AG08396 (cell line): ENCODE measurements at regions not wholly inside any gene's neighbourhood (a gene's known extent, or its start where the extent isn't known, plus 50 kb on each side); places are given as distances from the start of the nearest gene placed in this dataset.

Experiments
- DNase-seq: peaks from one replicate; pipeline ENCODE4 v3.0.0; 2012; ENCODE audit warnings: low spot score, mixed read lengths

DNA sequence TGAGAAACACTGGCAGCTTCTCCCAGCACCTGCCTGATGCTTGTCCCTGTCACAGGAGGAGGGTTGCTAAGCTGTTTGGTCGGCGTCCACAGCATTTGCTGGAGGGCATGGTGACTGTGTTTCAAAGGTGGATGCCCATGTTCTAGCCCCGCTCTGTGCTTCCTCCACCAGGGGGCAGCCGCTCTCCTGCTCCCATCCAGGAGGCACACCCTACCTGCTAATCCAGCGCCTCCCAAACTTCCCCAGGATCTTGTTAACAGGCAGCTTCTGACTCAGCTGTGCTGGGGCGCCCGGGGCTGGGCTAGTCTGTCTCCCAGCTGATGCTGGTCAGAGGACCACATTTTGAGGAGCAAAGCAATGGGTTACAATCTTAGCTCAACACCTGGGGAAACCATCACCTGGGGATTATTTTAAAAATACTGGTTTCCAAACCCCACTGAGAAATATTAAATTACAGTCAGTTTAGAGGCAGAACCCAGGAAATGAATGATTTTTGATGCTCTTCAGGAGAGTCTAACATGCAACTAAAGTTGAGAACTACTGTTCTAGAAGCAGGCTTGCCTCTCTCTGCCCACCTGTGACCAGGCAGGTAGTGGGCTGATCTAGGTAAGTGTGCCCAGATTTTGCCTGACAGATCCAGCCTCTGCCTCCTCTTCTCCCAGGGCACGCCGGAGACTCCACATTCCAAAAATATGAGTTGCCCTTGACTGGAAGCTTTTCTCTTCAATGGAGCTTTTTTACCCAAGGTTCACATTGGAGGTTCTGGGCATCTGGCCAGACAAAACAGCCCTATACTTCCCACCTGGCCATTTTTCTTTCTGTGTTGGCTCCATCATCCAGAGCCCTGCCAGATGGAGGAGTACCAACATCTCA is 92.7 kb upstream of the GPR26 start:
- DNase-seq = peak; percentile 27

DNA sequence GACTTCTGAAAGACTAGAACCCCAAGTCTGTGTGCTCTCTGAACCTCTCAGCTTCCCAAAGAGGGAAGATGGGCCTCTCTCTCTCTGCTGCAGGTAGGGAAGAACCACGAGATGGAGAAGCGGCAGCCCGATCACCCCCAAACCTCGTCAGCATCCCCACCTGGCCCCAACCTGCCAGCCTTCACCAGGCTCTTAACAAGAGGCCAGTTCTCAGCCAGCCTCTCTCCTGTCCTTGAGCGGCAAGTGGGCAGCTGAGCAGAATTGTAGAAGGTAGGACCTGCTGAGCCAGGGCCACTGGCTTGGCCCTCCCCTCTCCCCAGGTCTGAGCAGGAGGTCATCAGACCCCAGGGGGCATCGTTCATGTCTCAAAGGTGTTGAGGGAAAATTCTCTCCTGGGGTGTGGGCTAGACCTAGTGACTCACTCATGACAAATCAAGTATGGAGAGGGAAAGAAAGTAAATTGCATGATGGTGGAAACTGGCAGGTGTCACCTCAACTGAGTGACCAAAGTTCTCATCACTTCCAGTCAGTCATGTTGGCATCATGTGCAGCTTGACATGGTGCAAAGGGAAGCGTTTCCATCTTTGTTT is 92.0 kb upstream of the GPR26 start:
- DNase-seq = no peak

DNA sequence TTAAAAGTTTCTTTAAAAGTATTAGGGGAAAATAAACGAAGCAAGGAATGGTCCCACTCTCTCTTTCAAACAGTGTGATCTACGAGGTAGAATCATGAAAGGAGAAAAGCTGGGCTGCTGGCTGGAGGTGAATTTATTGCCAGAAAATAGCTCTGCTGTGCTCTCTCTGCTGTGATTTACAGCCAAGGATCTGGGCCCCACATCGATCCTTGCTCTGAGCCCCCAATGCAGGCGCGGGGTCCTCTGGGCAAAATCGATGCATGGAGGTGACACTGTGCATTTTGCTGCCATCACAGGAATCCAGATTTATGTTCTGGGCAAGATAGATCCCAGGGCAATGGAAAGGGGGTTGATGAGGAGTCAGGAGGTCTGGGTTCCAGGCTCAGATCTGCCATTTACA is 91.0 kb upstream of the GPR26 start:
- DNase-seq = no peak

DNA sequence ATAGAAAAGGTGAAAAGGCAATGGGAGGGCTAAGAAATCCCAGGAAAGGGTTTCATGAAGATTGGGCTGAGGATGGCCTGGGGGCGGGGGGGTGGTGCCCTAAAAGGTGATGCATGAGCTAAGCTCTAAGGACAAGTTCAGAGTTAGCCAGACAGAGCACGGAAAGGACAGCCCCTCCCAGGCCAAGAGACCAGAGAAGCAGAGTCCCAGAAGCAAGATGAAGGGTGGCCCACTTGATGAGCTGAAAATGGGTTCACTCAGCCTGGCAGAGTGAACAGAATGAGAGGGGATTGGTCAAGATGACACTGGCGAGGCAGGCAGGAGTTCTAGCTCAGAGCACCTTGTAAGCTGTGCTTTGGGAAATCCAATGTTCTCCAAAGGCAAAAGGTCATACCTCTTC is 89.4 kb upstream of the GPR26 start:
- DNase-seq = no peak

DNA sequence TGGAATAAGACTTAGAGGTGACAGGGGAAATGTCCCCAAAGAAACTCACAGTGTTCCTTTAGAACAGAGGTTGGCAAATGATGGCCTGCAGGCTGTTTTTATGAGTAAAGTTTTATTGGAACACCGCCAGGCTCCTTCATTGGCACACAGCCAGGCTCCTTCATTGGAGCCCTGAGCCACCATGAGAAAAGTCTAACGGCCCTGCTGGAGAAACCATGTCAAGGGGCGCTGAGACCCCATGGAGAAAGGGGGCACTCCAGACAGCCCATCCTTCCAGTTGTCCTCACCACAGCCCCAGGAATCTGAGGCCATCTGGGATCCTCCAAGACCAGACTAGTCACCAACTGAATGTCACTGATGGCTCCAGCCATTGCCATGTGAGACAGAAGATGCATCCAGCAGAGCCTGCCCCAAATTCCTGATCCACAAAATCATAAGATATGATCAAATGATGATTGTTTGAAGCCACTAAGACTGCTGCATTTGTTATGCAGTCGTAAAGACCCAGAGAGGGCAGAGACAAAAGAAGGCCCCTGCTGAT is 88.2 kb upstream of the GPR26 start:
- no peak for DNase-seq

DNA sequence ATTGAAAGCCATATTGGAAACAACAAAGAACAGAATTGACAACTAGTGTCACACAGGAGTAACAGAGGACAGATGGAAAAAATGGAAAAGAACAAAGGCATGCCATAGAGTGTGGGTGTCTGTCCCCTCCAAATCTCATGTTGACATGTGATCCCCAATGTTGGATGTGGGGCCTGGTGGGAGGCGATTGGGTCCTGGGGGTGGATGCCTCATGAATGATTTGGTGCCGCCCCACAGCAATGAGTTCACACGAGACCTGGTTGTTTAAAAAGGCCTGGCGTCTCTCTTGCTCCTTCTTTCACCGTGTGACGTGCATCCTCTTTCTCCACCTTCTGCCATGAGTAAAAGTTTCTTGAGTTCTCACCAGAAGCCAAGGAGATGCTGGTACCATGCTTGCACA is 87.4 kb upstream of the GPR26 start:
- no peak for DNase-seq

DNA sequence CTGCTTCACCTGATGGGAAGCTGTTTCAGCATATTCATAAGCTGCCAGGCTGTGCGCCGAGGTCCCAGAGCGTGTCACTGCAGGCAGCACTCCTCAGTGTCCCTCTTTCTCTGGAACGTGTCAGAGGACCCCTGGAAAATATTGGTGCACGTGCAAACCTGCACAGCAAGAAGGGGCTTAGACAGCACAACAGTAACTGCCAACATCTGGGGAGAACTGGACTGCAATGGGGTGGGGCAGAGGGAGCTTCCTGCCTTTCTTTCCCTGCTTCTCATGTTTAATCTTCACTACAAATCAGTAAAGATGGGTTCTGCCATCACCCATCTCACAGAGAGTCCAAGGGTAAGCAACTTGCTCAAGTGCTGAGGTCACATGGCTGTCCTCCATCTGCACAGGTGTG is 86.5 kb upstream of the GPR26 start:
- DNase-seq = no peak

DNA sequence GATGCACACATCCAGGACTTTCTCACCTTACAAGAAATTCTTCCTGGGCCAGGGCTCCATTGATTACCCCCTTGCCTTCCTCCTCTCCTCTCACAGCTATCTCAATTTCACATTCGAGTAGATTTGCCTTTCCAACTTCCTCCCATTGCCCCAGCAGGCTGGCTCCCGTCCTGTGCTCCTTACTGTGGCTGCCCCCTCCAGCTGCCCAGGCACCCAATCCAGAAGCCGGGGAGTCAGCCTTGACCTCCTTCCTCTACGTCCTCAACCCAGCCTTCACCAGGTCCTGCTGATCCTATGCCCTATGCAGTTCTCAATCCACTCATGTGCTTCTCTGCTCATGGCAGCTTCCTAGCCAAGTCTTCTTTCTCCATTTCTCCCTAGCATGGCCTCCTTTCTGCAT is 85.7 kb upstream of the GPR26 start:
- DNase-seq = no peak

DNA sequence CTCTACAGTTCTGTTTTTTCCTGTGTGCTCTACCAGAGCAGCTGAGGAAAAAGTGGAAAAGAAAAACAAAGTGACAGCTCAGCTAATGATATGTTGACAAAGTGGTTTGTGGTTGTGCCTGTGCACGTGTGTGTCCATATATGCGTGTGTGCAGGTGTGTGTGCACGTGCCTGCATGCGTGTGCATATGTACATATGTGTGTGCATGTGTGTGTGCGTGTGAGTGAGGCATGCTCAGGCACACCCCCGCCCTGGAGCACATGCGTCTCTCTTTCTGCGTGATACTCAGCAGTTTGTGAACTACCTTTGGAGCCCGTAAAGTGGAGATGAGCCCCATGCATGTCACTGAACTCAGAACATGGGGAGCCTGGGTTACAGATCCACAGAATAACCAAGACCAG is 84.5 kb upstream of the GPR26 start:
- no peak for DNase-seq

DNA sequence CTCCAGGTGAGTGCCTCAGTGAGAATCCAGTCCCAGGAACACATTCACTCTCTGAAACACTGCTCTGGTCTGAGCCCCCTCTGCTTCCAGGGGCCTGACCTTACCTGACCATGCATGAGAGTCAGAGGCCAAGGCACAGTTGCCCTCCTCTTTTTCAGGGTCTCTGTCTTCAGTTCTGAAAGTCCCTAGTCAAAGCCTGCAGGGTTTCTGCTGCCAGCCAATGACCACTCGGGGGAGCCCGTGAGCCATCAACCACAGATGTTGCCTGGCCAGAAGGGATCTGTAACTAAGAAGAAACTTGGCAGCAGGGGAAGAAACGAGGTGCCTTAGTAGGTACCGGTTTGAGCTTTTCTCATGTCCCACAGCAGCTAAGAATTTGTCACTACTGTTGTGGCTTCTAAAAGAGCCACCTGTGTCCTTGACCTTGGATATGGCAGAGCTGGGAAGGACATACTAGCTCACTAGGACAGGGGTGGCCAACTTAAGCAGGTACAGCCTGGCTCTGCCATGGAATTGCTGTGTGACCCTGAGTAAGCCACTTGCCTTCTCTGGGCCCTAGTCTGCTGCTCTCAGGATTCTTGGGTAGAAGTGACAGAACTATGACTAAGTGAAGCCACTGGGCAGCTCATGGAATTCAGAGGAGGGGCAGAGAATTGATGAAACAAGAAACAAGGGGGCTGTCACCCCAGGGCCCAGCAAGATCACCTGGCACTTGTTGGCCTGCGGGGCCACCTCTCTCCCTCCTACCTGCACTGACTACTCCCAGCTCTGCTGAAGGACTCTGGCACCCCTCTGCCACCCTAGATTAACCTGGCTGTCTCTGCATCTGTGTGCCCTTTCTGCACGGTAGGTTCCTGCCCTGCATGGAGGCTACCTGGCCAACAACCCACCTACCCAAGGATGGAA is 83.8 kb upstream of the GPR26 start:
- DNase-seq = peak; percentile 79

DNA sequence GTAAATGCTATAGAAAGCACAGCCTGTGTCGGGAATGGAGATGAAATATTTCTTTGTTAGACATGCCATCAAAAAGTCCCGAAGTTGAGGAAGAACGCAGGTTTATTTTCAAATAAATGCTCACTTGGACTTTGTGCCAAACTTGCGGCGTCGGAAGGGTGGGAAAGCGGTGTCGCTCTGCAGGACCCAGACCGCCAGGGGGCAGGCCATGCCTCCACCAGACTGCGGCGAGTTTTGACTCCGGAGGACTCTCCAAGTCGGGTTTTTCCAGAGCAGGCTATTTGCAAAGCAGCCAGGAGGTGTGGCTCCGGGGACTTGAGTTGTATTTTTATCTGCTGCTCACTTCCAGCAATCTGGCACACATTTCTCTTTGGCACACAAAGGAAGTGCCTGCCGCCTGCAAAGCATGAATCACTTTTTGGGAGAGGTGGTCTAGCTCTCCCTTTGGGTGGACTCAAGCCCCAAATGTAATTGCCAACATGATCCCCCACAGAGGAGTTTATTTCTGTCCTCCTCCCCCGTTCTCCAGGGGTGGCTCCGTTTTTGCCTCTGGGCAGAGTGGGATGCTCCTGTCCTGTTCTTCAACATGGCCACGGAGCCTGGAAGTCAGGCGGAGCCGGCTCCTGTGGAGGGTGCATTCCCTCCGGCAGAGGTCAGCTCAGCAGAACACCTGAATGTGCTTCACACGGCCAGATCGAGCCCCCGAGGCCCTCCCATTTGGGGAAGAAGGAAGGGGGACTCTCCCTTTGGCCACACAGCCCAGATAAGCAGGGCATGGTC is 82.3 kb upstream of the GPR26 start:
- DNase-seq = peak; percentile 71

DNA sequence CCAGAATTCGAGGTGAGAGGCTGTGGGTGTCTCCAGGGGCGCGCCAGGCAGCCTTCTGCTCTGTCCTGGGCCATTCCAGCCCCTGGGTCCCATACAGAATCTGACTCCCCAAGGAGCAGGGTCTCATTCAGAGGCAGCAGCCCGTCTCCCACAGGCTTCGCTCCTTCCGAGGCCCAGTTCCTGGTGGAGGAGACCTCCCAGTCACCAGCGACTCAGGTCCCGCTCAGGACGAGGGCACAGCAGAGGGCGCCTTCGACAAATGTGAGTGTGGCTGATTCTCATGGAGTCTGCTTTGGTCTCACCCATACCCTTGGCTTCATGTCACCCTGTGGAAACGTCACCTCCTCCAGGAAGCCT is 81.8 kb upstream of the GPR26 start:
- no peak for DNase-seq

DNA sequence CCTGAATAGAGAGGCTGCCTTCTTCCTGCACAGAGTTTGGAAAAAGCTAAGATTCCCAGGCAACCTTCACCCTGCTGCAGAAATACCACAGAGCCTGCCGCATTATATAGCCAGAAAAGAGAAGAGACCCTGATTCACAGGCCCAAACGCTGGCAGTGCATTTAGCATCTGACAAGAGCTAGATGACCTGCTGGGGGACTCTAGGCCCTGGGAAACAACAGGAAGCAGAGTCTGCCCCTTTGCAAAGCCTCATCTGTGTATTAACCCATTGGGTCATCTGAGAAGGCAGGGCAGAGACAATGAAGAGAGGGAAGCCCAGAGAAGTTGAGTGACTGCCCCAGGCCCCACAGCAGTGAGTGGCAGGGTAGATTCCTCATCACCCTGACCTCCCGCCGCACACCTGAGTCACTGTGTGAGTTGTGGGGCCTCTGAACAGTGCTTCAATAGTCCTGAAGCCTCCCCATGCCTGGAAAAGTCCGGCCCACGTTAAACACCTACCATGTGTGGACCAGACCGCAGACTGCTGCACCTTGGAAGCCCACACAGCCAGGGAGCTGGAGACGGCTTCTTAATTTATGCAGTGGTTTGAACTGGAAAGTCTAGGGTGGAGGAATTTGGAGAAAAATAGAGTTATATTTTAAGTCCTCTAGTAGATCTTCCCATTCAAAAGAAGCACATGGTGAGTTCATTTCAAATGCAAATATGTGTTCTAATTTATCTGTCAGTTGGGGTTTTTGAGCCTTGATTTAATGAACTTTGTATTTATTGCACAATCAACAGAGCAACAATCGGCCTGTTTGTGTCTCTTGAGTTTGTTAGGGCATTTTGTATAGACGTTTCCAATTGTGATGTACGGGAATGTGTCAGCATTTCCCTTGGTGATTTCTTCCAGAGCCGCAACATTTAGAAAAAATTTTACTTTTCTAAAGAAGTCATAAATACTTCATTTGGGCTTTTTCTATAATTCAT is 80.4 kb upstream of the GPR26 start:
- DNase-seq = no peak

DNA sequence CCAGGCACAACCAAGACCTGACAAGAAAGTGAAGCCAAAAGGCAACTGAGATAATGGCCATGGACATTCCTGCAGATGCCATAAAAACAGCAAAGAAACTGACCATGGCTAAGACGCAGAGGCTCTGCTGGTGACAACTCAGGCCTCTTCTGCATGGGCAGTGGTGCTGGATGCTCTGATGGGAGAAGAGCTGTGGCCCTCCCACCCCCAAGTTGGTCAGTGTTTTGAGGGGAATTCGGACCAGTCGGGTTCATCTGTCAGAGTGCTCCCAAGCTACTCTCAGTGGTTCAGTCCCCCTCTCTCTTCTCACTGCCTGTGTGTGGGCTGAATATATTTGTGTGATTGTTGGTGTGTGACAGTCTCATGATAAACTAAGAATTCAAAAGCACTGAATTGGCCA is 79.0 kb upstream of the GPR26 start:
- no peak for DNase-seq

DNA sequence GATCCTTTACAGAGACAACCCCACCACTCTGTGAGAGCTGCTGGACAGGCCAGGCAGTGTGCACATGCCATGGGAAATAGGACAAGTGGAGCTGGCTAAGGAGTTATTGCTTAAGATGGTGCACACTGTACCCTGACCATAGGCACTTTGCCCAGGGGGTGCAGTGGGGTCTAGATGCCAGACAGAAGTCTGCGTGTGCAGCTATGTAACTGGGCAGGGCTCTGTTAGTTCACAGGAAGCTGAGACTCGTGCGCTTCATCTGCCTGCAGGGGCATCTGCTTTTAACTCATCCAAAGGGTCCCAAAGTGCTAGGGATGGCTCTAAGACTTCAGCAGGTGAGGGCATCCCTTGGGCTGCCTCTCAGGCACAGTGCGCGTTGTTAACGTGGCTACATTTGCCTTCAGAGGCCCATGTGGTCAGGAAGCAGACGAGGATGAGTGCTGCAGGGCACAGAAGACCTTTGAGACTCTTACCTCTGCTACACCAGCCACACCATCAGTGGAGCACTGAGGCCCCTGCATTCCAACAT is 77.7 kb upstream of the GPR26 start:
- no peak for DNase-seq

DNA sequence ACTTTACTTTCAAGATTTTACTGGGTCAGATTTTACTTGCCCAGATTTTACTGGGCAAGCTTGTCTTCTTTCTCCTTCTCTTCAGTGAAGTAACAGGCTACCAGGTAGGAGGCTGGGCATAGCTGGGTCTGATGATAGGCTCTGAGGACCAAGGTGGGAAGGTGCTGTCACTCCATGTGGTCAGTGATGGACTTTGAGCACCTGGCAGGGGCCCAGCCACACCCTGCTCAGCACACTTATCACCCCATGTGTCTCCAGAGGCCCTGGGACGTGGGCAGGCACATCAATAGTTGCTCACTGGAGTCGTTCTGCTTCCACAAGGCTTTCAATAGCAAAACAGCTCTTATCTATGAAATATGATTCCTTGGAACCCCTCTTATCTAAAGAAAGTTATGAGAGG is 70.5 kb upstream of the GPR26 start:
- DNase-seq = no peak

DNA sequence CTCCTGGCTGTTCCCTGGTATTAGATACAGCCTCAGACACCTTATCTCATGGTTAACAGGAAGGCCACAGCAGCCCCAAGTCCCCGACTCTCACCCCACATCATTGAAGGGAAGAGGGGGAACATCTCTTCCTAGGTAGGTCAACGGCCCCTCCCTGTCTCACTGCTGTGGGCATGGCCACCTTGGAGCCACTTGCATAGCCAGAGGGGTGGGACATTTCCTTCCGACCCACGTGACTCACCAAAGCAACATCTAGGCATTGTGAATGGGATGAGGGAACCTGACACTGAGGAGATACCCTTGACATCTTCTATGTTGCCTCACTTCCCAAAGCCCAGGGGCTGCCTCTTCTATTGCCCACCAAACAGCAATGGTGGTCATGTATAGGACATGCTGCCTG is 68.5 kb upstream of the GPR26 start:
- DNase-seq = no peak

DNA sequence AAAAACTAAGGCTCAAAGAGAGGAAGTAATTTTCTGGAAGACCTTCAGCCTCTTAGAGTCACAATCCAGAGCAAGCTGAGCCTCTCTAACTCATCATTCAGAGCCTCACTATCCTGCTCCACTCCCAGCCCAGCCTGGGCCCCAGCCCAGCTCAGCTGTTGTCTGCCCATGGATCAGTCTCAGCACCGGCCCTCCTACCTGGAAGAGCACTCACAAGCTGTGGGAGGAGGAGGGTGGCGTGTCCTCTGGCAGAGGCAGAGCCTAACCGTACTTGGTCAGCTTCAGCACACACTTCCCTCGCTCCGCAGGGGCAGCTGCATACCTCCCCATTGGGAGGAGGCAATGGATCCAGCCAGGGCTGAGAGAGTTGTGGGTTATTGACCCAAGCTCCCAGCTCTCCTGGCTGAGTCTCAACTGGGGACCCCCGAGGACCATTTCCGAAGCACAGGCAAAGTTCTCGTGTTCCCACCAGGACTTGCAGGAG is 66.7 kb upstream of the GPR26 start:
- DNase-seq = no peak

DNA sequence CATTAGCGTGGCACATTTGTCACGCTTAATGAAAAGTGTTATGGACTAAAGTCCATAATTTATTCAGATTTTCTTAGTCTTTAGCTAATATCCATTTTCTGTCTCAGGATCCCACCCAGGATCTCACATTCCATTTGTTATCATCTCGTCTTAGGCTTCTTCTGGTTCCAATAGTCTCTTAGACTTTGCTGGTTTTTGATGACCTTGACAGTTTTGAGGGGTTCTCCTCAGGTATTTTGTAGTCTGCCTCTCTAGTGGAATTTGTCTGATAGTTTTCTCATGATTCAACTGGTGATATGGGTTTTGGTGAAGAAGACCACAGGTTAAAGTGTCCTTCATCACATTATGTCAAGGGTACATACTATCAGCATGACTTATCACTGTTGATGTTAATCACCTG is 66.0 kb upstream of the GPR26 start:
- no peak for DNase-seq

DNA sequence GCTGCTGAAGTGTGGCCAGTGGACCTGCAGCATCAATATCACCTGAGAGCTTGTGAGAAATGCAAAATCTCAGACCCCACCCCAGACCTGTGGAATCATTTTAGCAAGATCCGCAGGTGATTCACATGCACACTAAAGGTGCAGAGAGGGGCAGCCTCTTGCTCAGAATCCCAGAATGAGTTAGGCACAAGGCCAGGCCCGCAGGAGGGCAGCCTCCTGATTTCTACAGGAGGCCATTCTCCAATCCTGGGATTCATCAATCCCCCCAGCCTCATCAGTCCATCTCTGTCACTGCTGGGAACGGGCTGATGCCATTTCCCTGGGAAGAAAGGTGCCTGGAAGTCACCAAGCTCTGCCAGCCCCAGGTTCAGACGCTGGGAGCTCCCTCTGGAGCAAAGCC is 63.0 kb upstream of the GPR26 start:
- DNase-seq = no peak
